ENCODE measurements at regions not wholly inside any gene's neighbourhood (a gene's known extent, or its start where the extent isn't known, plus 50 kb on each side); places are given as distances from the start of the nearest gene placed in this dataset.
"Not testable (repeated sequence)": the region's sequence is repeated elsewhere in the genome, so short reads cannot be mapped to it uniquely, and the experiment has no call there.

GRCh38 chr11:91100427-91100826 is 877.6 kb upstream of the CHORDC1 start:
- DNase-seq, result no peak

- no peak for DNase-seq
Observed at GRCh38 chr11:91097083-91097482, 874.2 kb upstream of the CHORDC1 start.

GRCh38 chr11:91093141-91093540 is 870.3 kb upstream of the CHORDC1 start:
- DNase-seq, result no peak

- no peak for DNase-seq
Observed at GRCh38 chr11:91091563-91091962, 868.7 kb upstream of the CHORDC1 start.

GRCh38 chr11:91086028-91086427 is 863.2 kb upstream of the CHORDC1 start:
- DNase-seq, result no peak

GRCh38 chr11:91082255-91082654 is 859.4 kb upstream of the CHORDC1 start:
- DNase-seq, result no peak

- DNase-seq, result peak in 1 of 2 experiments; percentile 52
Observed at GRCh38 chr11:91081440-91082043, 858.7 kb upstream of the CHORDC1 start.

- DNase-seq, result no peak
Observed at GRCh38 chr11:91078221-91078620, 855.4 kb upstream of the CHORDC1 start.

GRCh38 chr11:91075032-91075695 is 852.3 kb upstream of the CHORDC1 start:
- no peak for DNase-seq

- peak in 1 of 2 experiments; percentile 33 for DNase-seq
Observed at GRCh38 chr11:91067666-91068065, 844.8 kb upstream of the CHORDC1 start.

GRCh38 chr11:91066456-91067047 is 843.7 kb upstream of the CHORDC1 start:
- DNase-seq, result peak; percentile 39 to 84

GRCh38 chr11:91063399-91063798 is 840.5 kb upstream of the CHORDC1 start:
- not testable (repeated sequence) for DNase-seq

GRCh38 chr11:91047882-91048281 is 825.0 kb upstream of the CHORDC1 start:
- no peak for DNase-seq

GRCh38 chr11:91046261-91046660 is 823.4 kb upstream of the CHORDC1 start:
- DNase-seq, result no peak

GRCh38 chr11:91041626-91042025 is 818.8 kb upstream of the CHORDC1 start:
- peak in 1 of 2 experiments; percentile 9 for DNase-seq

GRCh38 chr11:91023731-91024130 is 800.9 kb upstream of the CHORDC1 start:
- DNase-seq, result peak; percentile 40 to 78

GRCh38 chr11:91011503-91011902 is 788.7 kb upstream of the CHORDC1 start:
- DNase-seq, result no peak

- DNase-seq, result no peak
Observed at GRCh38 chr11:91005458-91005857, 782.6 kb upstream of the CHORDC1 start.

- DNase-seq, result no peak
Observed at GRCh38 chr11:90997241-90997640, 774.4 kb upstream of the CHORDC1 start.

GRCh38 chr11:90972159-90972558 is 749.3 kb upstream of the CHORDC1 start:
- DNase-seq, result not testable (repeated sequence)

GRCh38 chr11:90947930-90948329 is 725.1 kb upstream of the CHORDC1 start:
- DNase-seq, result peak; percentile 0 to 35

GRCh38 chr11:90930252-90930651 is 707.4 kb upstream of the CHORDC1 start:
- DNase-seq, result no peak

GRCh38 chr11:90919332-90919731 is 696.5 kb upstream of the CHORDC1 start:
- no peak for DNase-seq

- DNase-seq, result no peak
Observed at GRCh38 chr11:90916706-90917105, 693.9 kb upstream of the CHORDC1 start.
